SK-N-SH treated with all-trans-retinoic acid at 6 μM for 48 hours (cell line): ENCODE measurements at regions not wholly inside any gene's neighbourhood (a gene's known extent, or its start where the extent isn't known, plus 50 kb on each side); places are given as distances from the start of the nearest gene placed in this dataset.

Experiments
- CSDC2 ChIP-seq: fragments of 250-450 bp; sonication (Bioruptor Pico); IDR thresholded peaks from 2 replicates; pipeline ENCODE4 v1.5.0; 2020; ENCODE audit warnings: mild to moderate bottlenecking, moderate library complexity
- POU6F1 ChIP-seq: fragments of 250-450 bp; sonication (Bioruptor Pico); IDR thresholded peaks from 2 replicates; pipeline ENCODE4 v1.8.0; 2021; ENCODE audit warnings: low read depth, mild to moderate bottlenecking, moderate library complexity, borderline replicate concordance
- SNAI2 ChIP-seq: fragments of 250-450 bp; sonication (Bioruptor Pico); IDR thresholded peaks from 2 replicates; pipeline ENCODE4 v1.5.0; 2020; ENCODE audit warnings: mild to moderate bottlenecking, moderate library complexity
- TCF4 ChIP-seq: fragments of 250-450 bp; sonication (Bioruptor Pico); IDR thresholded peaks from 2 replicates; pipeline ENCODE4 v1.8.0; 2021; ENCODE audit warnings: mild to moderate bottlenecking, moderate library complexity, borderline replicate concordance
- TOX ChIP-seq: fragments of 250-450 bp; sonication (Bioruptor Pico); IDR thresholded peaks from 2 replicates; pipeline ENCODE4 v1.8.0; 2021; ENCODE audit warnings: mild to moderate bottlenecking, moderate library complexity, borderline replicate concordance
- ZFP3 ChIP-seq: fragments of 250-450 bp; sonication (Bioruptor Pico); IDR thresholded peaks from 2 replicates; pipeline ENCODE4 v1.5.0; 2020; ENCODE audit warnings: mild to moderate bottlenecking, moderate library complexity

GRCh38 chr5:50553560-50553984 lies 112.5 kb upstream of the EMB start:
- no peak for TF ChIP-seq ZFP3
- no peak for TF ChIP-seq POU6F1
- no peak for TF ChIP-seq TOX
- no peak for TF ChIP-seq CSDC2
- TF ChIP-seq SNAI2 (CRISPR knock-in tag): no peak
- TF ChIP-seq TCF4 (CRISPR knock-in tag): no peak
